Endothelial cell of umbilical vein (primary cell): ENCODE measurements at regions not wholly inside any gene's neighbourhood (a gene's known extent, or its start where the extent isn't known, plus 50 kb on each side); places are given as distances from the start of the nearest gene placed in this dataset.

Experiments used
- BruUV-seq: library from RNA; stranded (reverse); fragments of 400-500 nt; replicated peaks from 2 replicates; lab custom pipeline; 2021; lab: Mats Ljungman, UMichigan
- CTCF ChIA-PET: fragments of 300-600, 350-600 bp; sonication (Branson Sonifier 250); formaldehyde crosslinking; loops from one replicate; lab custom pipeline; 2021; ENCODE audit warnings: antibody characterized with exemption, inconsistent platforms; lab: Charles Lee
- POLR2A ChIA-PET: fragments of 300-600, 350-600 bp; sonication (Branson Sonifier 250); formaldehyde crosslinking; loops from one replicate; lab custom pipeline; 2021; ENCODE audit warnings: antibody characterized with exemption, inconsistent platforms; lab: Charles Lee
- DNase-seq: peaks from one replicate; pipeline ENCODE4 v3.0.0-alpha.2; 2011; ENCODE audit warnings: low read depth, low spot score
- FAIRE-seq: peaks from 2 replicates; lab custom pipeline; 2011; peaks lifted over from hg19 to GRCh38; lab: Jason Lieb, UNC
- H2AFZ ChIP-seq: 2 replicates; pipeline ENCODE4 v1.6.0; 2012; ENCODE audit warnings: low read depth, low read length, control low read depth, inconsistent platforms
- H3K27ac ChIP-seq: 2 replicates; pipeline ENCODE4 v1.5.1; 2011; ENCODE audit warnings: low read depth, mild to moderate bottlenecking, control low read depth, low read length, moderate library complexity; ENCODE audit not compliant: insufficient read depth
- H3K27me3 ChIP-seq, 2 experiments: 2 replicates each; pipeline versions ENCODE4 v1.6.0 to v1.6.1; 2011; ENCODE audit warnings: low read length in 2 of 2, mixed read lengths in 1 of 2; ENCODE audit not compliant: control insufficient read depth in 2 of 2, insufficient read depth in 2 of 2
- H3K36me3 ChIP-seq, 2 experiments: 2 replicates in 1 of 2; 3 replicates in 1 of 2; pipeline ENCODE4 v1.5.1; 2011; ENCODE audit warnings: low read length in 2 of 2, mild to moderate bottlenecking in 1 of 2, moderate library complexity in 1 of 2; ENCODE audit not compliant: control insufficient read depth in 2 of 2, insufficient read depth in 2 of 2; ENCODE audit errors: extremely low read depth in 1 of 2
- H3K4me1 ChIP-seq: 3 replicates; pipeline ENCODE4 v1.5.1; 2011; ENCODE audit warnings: mild to moderate bottlenecking, low read length; ENCODE audit not compliant: control insufficient read depth, insufficient read depth; ENCODE audit errors: extremely low read depth
- H3K4me2 ChIP-seq: 2 replicates; pipeline ENCODE4 v1.6.1; 2011; ENCODE audit warnings: low read length, control low read depth, mixed read lengths; ENCODE audit not compliant: insufficient read depth
- H3K4me3 ChIP-seq, 3 experiments: fragments of 200-600 bp in 1 of 3; sonication (generic), shearing (Covaris generic) in 1 of 3; replicated peaks in 1 of 3; 2 replicates each; pipeline ENCODE4 v1.5.1; 2011 to 2016; ENCODE audit warnings: control low read depth in 3 of 3, low read length in 3 of 3, mild to moderate bottlenecking in 2 of 3, inconsistent platforms in 1 of 3, low read depth in 1 of 3, moderate library complexity in 1 of 3; ENCODE audit not compliant: insufficient read depth in 1 of 3
- H3K79me2 ChIP-seq: 2 replicates; pipeline ENCODE4 v1.6.0; 2012; ENCODE audit warnings: low read length, inconsistent platforms; ENCODE audit not compliant: control insufficient read depth, insufficient read depth
- H3K9ac ChIP-seq: replicated peaks from 2 replicates; pipeline ENCODE3; 2011; ENCODE audit warnings: low read length, control low read depth; ENCODE audit not compliant: insufficient read depth; ENCODE audit errors: extremely low read depth
- H3K9me1 ChIP-seq: replicated peaks from 3 replicates; pipeline ENCODE4 v1.6.0; 2011; ENCODE audit warnings: mild to moderate bottlenecking, low read length; ENCODE audit not compliant: control insufficient read depth, insufficient read depth; ENCODE audit errors: extremely low read depth
- H3K9me3 ChIP-seq: replicated peaks from 2 replicates; pipeline ENCODE4 v1.5.1; 2012; ENCODE audit warnings: low read length, inconsistent platforms; ENCODE audit not compliant: control insufficient read depth, insufficient read depth
- H4K20me1 ChIP-seq: replicated peaks from 2 replicates; pipeline ENCODE3; 2011; ENCODE audit warnings: mild to moderate bottlenecking, low read length; ENCODE audit not compliant: control insufficient read depth, insufficient read depth; ENCODE audit errors: extremely low read depth
- FOS ChIP-seq: IDR thresholded peaks from 2 replicates; pipeline ENCODE4 v1.6.1; 2011; ENCODE audit warnings: mild to moderate bottlenecking, low read length, moderate library complexity, borderline replicate concordance; ENCODE audit not compliant: insufficient read depth
- MYC ChIP-seq: IDR thresholded peaks from one replicate; pipeline ENCODE4 v1.6.1; 2011; ENCODE audit warnings: mild to moderate bottlenecking, low read depth, low read length
- POLR2A ChIP-seq: IDR thresholded peaks from 2 replicates; pipeline ENCODE4 v1.6.1; 2012; ENCODE audit warnings: low read depth, mild to moderate bottlenecking, control low read depth, low read length
- POLR2AphosphoS5 ChIP-seq: IDR thresholded peaks from 2 replicates; pipeline ENCODE4 v1.6.1; 2012; ENCODE audit warnings: low read depth, mild to moderate bottlenecking, control low read depth, low read length, moderate library complexity; ENCODE audit not compliant: insufficient read depth
- dilution Hi-C: fragments of 300-500 bp; cut with MboI; formaldehyde crosslinking; loops from one replicate; pipeline ENCODE4 v1.15.0; 2019; ENCODE audit warnings: low sequenced_read_pairs; ENCODE audit not compliant: extremely low pct_ligation_motif_present
- intact Hi-C: fragments of 100-400 bp; cut with micrococcal nuclease; formaldehyde crosslinking; loops from one replicate; pipeline ENCODE4 v1.10.0; 2022
- TF ChIP-seq, protein P1 (sequence below), 2 donors: IDR thresholded peaks; 1 replicate in 1 of 2; 2 replicates in 1 of 2; pipeline ENCODE4 v1.5.1; 2011; ENCODE audit warnings: low read length in 2 of 2, mild to moderate bottlenecking in 2 of 2, moderate library complexity in 2 of 2, control low read depth in 1 of 2, inconsistent platforms in 1 of 2, low read depth in 1 of 2; ENCODE audit not compliant: insufficient read depth in 1 of 2; ENCODE audit errors: extremely low read depth in 1 of 2

DNA sequence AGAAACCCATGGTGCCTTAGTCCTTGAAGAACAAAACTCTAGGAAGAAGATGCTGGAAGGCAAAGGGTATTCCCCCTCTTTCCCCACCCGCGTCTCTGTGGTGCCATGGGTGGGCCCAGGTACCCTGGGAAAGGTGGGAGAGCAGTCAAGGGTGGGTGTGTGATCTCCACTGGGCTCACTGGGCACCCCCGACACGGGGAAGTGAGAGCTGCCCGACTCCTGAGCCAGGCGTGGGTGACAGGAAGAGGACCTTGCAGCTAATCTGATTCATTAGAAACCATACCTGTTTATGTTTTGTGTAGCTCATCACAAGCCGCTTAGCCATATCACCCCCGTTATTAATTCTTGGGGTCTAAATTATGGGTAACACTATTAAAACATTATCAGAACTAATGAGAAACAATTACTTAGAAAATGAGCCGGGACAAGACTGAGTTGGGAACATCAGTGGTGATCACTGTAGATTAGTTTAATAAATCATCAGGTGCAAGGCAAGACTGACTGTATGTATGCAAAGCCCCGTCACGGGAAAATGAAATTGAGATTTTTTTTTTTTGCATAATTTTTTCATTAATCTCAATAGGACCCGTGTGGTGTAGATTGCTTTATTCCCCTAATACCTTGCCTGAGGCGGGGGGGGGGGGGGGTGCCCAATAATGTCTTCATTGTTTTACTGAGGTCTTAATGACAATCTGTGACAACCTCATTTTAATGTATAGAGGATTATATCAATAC is 77.3 kb downstream of the ZIC5 start:
- Histone ChIP-seq H3K4me2 (no peak overlapping the region), H3K27ac (no peak overlapping the region), H3K9me3 (no peaks in the 10 kb centered on the region), H4K20me1 (no peaks in the 10 kb centered on the region), H3K4me1 (peaks cover 5% of the 10 kb centered on the region), H2AFZ (no peak overlapping the region), H3K36me3 (no peaks in the 10 kb centered on the region), H3K9me1 (no peaks in the 10 kb centered on the region), H3K27me3 (peaks cover 41 to 51% of the 10 kb centered on the region in 2 experiments), H3K79me2 (no peaks in the 10 kb centered on the region), H3K4me3 (no peak overlapping the region), H3K9ac (no peak overlapping the region)
- DNase-seq = no peak
- ChIA-PET POLR2A (no interaction called here), CTCF (no interaction called here)
- intact Hi-C loops = no loop called here
- BruUV-seq = no TSS peak
- no peak for FAIRE-seq
- dilution Hi-C loops = no loop called here
- TF ChIP-seq POLR2A (no peak), POLR2AphosphoS5 (no peak)
- TF ChIP-seq, protein P1, sequence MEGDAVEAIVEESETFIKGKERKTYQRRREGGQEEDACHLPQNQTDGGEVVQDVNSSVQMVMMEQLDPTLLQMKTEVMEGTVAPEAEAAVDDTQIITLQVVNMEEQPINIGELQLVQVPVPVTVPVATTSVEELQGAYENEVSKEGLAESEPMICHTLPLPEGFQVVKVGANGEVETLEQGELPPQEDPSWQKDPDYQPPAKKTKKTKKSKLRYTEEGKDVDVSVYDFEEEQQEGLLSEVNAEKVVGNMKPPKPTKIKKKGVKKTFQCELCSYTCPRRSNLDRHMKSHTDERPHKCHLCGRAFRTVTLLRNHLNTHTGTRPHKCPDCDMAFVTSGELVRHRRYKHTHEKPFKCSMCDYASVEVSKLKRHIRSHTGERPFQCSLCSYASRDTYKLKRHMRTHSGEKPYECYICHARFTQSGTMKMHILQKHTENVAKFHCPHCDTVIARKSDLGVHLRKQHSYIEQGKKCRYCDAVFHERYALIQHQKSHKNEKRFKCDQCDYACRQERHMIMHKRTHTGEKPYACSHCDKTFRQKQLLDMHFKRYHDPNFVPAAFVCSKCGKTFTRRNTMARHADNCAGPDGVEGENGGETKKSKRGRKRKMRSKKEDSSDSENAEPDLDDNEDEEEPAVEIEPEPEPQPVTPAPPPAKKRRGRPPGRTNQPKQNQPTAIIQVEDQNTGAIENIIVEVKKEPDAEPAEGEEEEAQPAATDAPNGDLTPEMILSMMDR (IDR thresholded peaks at IDR 0.05; ENCODE audit: extremely low read depth in 1 of 2, insufficient read depth in 1 of 2, low read depth in 1 of 2, low read length in 2 of 2) = no peak

DNA sequence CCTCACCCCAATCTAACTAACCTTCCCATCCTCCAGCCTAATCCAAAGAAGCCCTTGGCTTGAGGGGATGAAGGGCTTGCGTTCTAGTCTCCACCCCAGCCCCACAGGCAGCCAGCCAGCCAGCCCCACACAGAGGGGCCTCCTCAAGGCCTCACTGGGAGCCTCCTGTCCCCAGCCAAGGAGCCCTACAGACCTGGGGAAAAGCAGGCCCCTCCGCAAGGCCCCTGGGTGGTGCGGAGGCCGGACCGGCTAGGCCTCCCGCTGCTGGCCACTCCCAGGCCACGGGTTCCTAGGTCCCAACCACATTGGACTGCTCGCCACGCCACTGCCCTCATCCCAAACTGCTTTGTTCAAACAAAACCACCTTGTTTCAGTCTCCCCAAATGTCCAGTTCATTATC is 78.0 kb downstream of the ZIC5 start:
- Histone ChIP-seq H3K27me3 (peaks cover 37 to 46% of the 10 kb centered on the region in 2 experiments), H4K20me1 (no peaks in the 10 kb centered on the region), H3K27ac (no peak overlapping the region), H3K36me3 (no peaks in the 10 kb centered on the region), H3K4me1 (peaks cover 5% of the 10 kb centered on the region), H3K4me2 (no peak overlapping the region), H2AFZ (no peak overlapping the region), H3K9me3 (no peaks in the 10 kb centered on the region), H3K9ac (no peak overlapping the region), H3K9me1 (no peaks in the 10 kb centered on the region), H3K4me3 (no peak overlapping the region), H3K79me2 (no peaks in the 10 kb centered on the region)
- ChIA-PET CTCF (no interaction called here), POLR2A (no interaction called here)
- intact Hi-C loops (no loop called here), dilution Hi-C loops (no loop called here)
- no TSS peak for BruUV-seq
- DNase-seq (no peak), FAIRE-seq (no peak)
- TF ChIP-seq MYC (no peak), POLR2A (no peak), FOS (no peak)
